Osteoblast (primary cell): ENCODE measurements at regions not wholly inside any gene's neighbourhood (a gene's known extent, or its start where the extent isn't known, plus 50 kb on each side); places are given as distances from the start of the nearest gene placed in this dataset.
"Not testable (repeated sequence)": the region's sequence is repeated elsewhere in the genome, so short reads cannot be mapped to it uniquely, and the experiment has no call there.

Experiments used
- DNase-seq: peaks from one replicate; pipeline ENCODE4 v3.0.0; 2011; ENCODE audit warnings: low spot score, mixed read lengths; ENCODE audit not compliant: insufficient read length; ENCODE audit errors: missing footprints
- H2AFZ ChIP-seq: 2 replicates; pipeline ENCODE4 v1.6.0; 2011; ENCODE audit warnings: mild to moderate bottlenecking, low read length
- H3K27ac ChIP-seq: 2 replicates; pipeline ENCODE4 v1.5.1; 2011; ENCODE audit warnings: mild to moderate bottlenecking, low read depth, low read length, moderate library complexity
- H3K27me3 ChIP-seq: 2 replicates; pipeline ENCODE4 v1.6.0; 2012; ENCODE audit warnings: mild to moderate bottlenecking, control low read depth, inconsistent platforms, low read length, moderate library complexity; ENCODE audit not compliant: insufficient read depth
- H3K36me3 ChIP-seq: 2 replicates; pipeline ENCODE4 v1.5.1; 2011; ENCODE audit warnings: mild to moderate bottlenecking, low read length, control low read depth, moderate library complexity; ENCODE audit not compliant: insufficient read depth
- H3K4me1 ChIP-seq: 2 replicates; pipeline ENCODE4 v1.5.1; 2011; ENCODE audit warnings: mild to moderate bottlenecking, low read length, control low read depth, moderate library complexity; ENCODE audit not compliant: insufficient read depth
- H3K4me2 ChIP-seq: 2 replicates; pipeline ENCODE4 v1.6.0; 2011; ENCODE audit warnings: mild to moderate bottlenecking, low read length; ENCODE audit not compliant: insufficient read depth
- H3K4me3 ChIP-seq: fragments of 200-600 bp; sonication (generic); 3 replicates; pipeline ENCODE4 v1.5.1; 2012; ENCODE audit warnings: mild to moderate bottlenecking, low read length, inconsistent platforms; ENCODE audit not compliant: insufficient read depth
- H3K79me2 ChIP-seq: 2 replicates; pipeline ENCODE4 v1.6.0; 2012; ENCODE audit warnings: mild to moderate bottlenecking, low read length, control low read depth, inconsistent platforms; ENCODE audit not compliant: insufficient read depth
- H3K9me3 ChIP-seq: 2 replicates; pipeline ENCODE4 v1.5.1; 2011; ENCODE audit warnings: low read depth, low read length, control low read depth
- H4K20me1 ChIP-seq: 2 replicates; pipeline ENCODE4 v1.6.0; 2012; ENCODE audit warnings: mild to moderate bottlenecking, low read length, control low read depth; ENCODE audit not compliant: insufficient read depth
- TF ChIP-seq, protein P1 (sequence below): IDR thresholded peaks from 2 replicates; pipeline ENCODE4 v1.5.1; 2011; ENCODE audit warnings: mild to moderate bottlenecking, low read depth, low read length, moderate library complexity; ENCODE audit errors: extremely low read depth

GRCh38 chr3:35257641-35258040 lies 381.7 kb upstream of the ARPP21 start:
- no peak overlapping the region for H3K4me3 ChIP-seq
- H3K36me3 ChIP-seq: no peaks in the 10 kb centered on the region
- no peak overlapping the region for H3K4me2 ChIP-seq
- H4K20me1 ChIP-seq: no peaks in the 10 kb centered on the region
- no peaks in the 10 kb centered on the region for H3K9me3 ChIP-seq
- H3K79me2 ChIP-seq: no peaks in the 10 kb centered on the region
- no peak overlapping the region for H2AFZ ChIP-seq
- H3K27ac ChIP-seq: no peak overlapping the region
- no peaks in the 10 kb centered on the region for H3K4me1 ChIP-seq
- no peak for DNase-seq
- TF ChIP-seq, protein P1, sequence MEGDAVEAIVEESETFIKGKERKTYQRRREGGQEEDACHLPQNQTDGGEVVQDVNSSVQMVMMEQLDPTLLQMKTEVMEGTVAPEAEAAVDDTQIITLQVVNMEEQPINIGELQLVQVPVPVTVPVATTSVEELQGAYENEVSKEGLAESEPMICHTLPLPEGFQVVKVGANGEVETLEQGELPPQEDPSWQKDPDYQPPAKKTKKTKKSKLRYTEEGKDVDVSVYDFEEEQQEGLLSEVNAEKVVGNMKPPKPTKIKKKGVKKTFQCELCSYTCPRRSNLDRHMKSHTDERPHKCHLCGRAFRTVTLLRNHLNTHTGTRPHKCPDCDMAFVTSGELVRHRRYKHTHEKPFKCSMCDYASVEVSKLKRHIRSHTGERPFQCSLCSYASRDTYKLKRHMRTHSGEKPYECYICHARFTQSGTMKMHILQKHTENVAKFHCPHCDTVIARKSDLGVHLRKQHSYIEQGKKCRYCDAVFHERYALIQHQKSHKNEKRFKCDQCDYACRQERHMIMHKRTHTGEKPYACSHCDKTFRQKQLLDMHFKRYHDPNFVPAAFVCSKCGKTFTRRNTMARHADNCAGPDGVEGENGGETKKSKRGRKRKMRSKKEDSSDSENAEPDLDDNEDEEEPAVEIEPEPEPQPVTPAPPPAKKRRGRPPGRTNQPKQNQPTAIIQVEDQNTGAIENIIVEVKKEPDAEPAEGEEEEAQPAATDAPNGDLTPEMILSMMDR: no peak
- no peaks in the 10 kb centered on the region for H3K27me3 ChIP-seq

- no peaks in the 10 kb centered on the region for H3K36me3 ChIP-seq
- H4K20me1 ChIP-seq: no peaks in the 10 kb centered on the region
- no peak overlapping the region for H3K4me2 ChIP-seq
- TF ChIP-seq, protein P1: no peak
- no peaks in the 10 kb centered on the region for H3K79me2 ChIP-seq
- H3K27me3 ChIP-seq: no peaks in the 10 kb centered on the region
- no peak overlapping the region for H2AFZ ChIP-seq
- H3K9me3 ChIP-seq: no peaks in the 10 kb centered on the region
- H3K4me3 ChIP-seq: no peak overlapping the region
- DNase-seq: no peak
- no peak overlapping the region for H3K27ac ChIP-seq
- H3K4me1 ChIP-seq: no peaks in the 10 kb centered on the region
These were observed 376.9 kb upstream of the ARPP21 start for GRCh38 chr3:35262406-35262805.

GRCh38 chr3:35263477-35263876 lies 375.8 kb upstream of the ARPP21 start:
- Histone ChIP-seq H3K9me3 (no peaks in the 10 kb centered on the region), H4K20me1 (no peaks in the 10 kb centered on the region), H3K27me3 (no peaks in the 10 kb centered on the region), H3K4me1 (no peaks in the 10 kb centered on the region), H3K4me3 (no peak overlapping the region), H3K4me2 (no peak overlapping the region), H3K36me3 (no peaks in the 10 kb centered on the region), H2AFZ (no peak overlapping the region), H3K79me2 (no peaks in the 10 kb centered on the region), H3K27ac (no peak overlapping the region)
- no peak for DNase-seq
- TF ChIP-seq, protein P1: no peak

DNA sequence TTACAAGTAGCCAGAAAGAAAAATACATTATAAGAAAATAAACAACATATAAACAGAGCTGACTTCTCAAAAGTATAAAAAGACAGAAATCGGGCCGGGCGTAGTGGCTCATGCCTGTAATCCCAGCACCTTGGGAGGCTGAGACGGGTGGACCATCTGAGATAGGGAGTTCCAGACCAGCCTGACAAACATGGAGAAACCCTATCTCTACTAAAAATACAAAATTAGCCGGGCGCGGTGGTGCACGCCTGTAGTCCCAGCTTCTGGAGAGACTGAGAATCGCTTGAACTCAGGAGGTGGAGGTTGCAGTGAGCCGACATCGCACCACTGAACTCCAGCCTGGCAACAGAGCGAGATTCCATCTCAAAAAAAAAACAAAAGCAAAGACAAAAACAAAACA lies 373.3 kb upstream of the ARPP21 start:
- H3K4me1 ChIP-seq, H3K27ac ChIP-seq: not testable (repeated sequence)

More for the DNA sequence above, 373.3 kb upstream of the ARPP21 start:
- H2AFZ ChIP-seq, H3K9me3 ChIP-seq, H3K4me2 ChIP-seq, H3K36me3 ChIP-seq, H4K20me1 ChIP-seq, DNase-seq, H3K27me3 ChIP-seq, H3K4me3 ChIP-seq, H3K79me2 ChIP-seq: not testable (repeated sequence)
